Fibroblast of gingiva (primary cell): ENCODE measurements at regions not wholly inside any gene's neighbourhood (a gene's known extent, or its start where the extent isn't known, plus 50 kb on each side); places are given as distances from the start of the nearest gene placed in this dataset.
"Not testable (repeated sequence)": the region's sequence is repeated elsewhere in the genome, so short reads cannot be mapped to it uniquely, and the experiment has no call there.

Experiments used
- DNase-seq: peaks from one replicate; pipeline ENCODE4 v3.0.0-alpha.2; 2011; ENCODE audit warnings: low read depth

DNA sequence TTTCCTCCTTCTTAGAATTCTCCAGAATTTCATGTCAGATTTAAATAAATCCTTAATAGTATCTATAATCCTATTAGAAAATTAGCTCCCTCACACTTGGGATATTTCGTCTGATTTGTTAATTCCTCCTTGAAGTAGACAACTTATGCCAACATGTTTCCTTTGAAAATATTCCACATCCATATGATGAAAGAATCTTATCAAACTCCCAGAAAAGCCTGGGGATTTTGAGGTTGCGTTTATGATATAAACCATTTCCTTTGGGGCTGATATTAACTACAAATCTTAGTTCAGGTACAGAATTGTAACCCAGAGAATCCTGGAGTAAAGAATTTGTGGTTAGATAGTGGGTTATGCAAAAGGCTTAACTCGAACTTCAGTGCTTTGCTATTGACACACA is 2373.8 kb upstream of the ACO1 start:
- no peak for DNase-seq

DNA sequence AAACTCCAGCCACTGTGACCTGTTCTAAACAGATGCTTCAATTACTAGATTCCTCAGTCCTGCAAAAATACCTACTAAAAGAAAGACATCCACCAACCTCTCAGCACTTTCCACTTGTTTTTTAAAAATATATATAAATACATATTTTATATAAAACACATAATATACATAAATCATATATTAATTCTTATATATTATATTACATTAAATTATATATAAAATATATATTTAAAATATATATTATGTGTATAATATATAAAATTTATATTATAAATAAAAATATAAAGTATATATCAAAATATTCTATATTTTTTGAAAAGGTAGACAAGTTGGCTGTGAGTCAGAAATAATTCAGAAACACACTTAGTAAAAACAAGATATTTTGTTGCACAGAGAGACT is 2371.8 kb upstream of the ACO1 start:
- no peak for DNase-seq

DNA sequence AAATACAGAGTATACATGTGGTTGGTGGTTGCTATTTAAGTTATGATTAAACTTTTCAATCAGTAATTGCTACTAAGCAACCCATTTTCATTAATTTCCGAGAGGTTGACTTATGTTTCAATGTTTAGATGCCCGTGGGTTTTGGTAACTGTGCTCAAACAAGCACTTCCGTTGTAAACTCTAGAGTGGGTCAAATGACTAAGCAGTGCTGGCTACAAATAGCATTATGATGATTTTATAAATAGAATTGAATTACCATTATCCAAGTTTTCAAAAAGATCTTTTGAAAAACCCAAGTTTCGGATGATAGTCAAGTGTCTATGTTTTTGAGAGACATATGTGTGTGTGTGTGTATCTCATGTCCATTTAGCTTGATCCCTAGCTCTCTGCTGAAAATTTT is 2369.4 kb upstream of the ACO1 start:
- no peak for DNase-seq

DNA sequence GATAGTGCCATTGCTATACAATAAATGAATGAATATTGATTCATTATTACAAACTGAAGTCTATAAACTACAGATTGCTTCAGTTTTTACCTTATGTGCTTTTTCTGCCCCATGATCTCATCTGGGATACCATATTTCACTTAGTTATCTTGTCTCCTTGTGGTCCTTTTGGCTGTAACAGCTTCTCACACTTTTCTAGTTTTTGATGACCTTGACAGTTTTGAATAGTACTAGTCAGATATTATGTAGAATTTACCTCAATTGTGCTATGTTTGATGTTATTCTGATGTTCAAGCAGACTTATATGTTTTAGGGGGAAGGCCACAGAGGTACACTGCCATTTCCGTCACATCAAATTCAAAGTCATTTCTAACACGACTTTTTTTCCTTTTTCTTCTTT is 2364.3 kb upstream of the ACO1 start:
- no peak for DNase-seq

DNA sequence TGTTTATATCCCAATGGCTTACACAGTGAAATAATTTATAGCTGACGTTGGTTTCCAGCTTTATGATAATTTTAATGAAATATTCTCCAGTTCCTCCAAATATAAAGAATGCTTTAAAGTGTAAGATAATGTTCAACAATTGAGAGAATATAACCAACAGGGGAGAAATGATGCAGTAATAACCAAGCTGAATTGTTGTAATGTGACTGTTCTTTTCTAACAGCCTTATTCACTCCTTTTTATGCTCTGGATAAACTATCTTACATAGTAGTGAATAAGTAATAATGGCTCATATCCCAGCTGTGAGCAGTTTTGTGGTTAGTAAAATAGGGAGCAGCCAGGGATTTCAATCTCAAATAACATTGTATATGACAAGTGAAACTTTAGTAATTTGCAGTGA is 2348.7 kb upstream of the ACO1 start:
- no peak for DNase-seq

DNA sequence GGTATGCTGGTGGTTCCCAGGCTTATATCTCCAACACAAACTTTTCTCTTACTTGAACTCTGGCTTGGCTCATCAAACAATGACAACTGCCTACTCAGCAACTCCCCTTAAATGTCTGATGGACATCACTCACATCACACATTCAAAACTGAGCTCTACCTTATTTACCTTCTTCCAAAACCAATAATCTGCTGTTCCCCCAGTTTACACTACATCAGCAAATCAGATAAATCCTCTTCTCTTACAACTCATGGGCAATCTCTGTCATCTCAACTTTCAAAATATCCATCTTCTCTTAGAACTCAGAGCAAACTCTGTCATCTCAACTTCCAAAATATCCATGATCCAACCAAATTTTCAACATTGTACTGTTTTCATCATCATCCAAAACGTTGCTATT is 2347.9 kb upstream of the ACO1 start:
- DNase-seq: no peak

DNA sequence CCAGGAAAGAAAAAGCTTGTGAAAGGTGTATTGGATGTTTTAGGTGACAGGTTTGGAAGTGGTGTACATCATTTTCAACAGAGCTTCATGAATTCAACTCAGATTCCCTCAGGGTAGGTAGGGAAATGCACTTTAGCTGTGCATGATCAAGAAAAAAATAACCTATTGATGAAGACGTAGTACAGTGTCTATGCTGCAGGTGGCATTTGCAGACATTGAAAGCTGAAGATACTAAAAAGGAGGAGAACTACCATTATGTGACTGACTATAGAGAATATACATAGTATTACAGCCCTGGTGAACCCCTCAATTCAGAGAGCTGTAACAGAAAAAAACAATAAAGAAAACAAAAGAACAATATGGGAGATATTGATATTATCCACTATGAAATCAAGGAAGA is 2344.7 kb upstream of the ACO1 start:
- no peak for DNase-seq

DNA sequence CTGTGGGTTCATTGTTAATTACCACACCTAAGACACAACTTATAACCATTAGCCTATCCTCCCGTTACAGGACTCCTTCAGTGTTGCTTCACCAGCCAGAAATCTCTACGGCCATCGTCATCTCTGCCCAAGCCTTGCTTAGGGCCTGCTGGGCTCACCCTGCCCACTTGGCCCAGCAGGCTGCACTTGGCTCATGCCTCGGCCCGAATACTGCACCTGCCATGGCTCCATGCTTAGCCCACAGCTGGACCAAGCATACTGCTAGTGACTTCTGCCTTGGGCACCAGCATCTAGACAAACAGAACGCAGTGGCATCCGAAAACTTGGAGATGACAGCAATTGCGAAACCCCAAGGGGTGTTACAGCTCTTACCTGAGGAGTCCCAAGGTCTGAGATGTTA is 2336.0 kb upstream of the ACO1 start:
- DNase-seq: no peak

DNA sequence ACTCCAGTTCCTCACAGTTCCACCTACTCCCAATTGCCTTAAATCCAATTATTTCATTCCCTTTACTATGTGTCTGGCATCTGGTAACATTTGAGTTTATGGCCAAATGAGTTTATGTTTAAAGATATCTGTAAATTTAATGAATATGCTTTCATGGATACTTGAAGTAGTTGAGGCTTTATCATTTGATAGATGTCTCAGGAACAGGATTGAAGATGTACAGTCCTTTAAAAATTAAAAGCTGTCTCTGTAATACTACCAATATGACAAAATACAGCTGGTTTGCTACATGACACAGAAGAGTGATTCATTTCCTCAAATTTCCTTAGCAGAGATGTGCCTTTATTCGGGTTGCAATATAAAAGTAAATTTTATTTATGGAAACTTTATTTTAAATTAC is 2326.0 kb upstream of the ACO1 start:
- no peak for DNase-seq

DNA sequence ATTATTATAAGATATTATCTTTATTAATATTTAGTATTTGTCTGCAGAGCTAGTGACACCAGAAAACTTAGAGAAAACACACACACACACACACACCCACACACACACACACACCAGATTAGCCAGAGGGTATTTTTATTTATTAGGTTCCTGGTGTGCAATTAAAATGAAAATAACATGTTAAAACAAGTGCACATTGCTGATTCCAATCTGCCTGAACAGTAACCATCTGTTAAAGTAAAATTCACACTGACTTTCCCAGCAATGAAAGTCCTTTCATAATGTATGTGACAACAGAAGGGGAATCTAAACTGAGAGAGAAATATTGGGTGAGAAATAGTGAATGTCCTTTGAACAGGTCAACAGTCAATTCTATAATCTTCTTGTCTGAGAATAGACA is 2323.5 kb upstream of the ACO1 start:
- no peak for DNase-seq

DNA sequence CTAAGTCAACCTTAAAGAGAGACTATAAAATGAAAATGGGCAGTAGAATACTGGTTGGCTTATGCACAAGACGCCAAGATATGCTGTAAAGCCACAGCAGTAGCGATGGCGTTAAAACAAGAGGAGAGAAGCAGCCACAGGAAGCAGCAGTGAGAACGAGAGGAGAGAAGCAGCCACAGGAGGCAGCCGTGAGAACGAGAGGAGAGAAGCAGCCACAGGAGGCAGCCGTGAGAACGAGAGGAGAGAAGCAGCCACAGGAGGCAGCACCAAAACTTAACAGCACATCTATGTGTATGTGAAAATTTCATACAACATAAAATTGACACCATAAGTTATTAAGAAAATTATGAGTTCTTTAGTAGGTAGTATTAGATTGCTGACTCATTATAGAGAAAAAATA is 2318.6 kb upstream of the ACO1 start:
- DNase-seq: no peak

DNA sequence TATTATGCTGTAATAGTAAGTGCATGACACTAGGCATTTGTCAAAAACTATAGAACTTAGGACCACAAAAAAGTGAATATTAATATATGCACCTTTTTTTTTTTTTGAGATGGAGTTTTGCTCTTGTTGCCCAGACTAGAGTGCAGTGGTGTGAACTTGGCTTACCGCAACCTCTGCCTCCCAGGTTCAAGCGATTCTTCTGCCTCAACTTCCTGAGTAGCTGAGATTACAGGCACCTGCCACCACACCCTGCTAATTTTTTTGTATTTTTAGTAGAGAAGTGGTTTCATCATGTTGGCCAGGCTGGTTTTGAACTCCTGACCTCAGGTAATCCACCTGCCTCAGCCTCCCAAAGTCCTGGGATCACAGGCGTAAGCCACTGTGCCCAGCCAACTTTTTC is 2315.2 kb upstream of the ACO1 start:
- not testable (repeated sequence) for DNase-seq

DNA sequence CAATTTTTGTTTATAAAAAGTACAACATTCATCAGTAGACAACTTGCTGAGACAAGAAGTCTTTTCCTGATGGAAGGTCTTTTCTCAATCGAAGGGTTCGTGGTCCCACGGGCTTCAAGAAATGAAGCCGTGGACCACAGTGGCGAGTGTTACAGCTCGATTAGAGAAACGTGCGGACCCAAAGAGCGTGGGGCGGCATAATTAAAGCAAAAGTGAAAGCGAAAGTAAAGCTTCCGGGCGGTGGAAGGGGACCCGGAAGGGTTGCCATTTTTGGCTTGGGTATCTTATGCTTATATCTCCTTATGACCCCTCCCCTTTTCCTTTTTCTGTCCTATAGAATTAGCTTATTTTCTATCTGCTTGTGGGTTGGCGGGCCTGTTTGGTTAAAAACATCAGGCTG is 2309.4 kb upstream of the ACO1 start:
- DNase-seq: no peak

DNA sequence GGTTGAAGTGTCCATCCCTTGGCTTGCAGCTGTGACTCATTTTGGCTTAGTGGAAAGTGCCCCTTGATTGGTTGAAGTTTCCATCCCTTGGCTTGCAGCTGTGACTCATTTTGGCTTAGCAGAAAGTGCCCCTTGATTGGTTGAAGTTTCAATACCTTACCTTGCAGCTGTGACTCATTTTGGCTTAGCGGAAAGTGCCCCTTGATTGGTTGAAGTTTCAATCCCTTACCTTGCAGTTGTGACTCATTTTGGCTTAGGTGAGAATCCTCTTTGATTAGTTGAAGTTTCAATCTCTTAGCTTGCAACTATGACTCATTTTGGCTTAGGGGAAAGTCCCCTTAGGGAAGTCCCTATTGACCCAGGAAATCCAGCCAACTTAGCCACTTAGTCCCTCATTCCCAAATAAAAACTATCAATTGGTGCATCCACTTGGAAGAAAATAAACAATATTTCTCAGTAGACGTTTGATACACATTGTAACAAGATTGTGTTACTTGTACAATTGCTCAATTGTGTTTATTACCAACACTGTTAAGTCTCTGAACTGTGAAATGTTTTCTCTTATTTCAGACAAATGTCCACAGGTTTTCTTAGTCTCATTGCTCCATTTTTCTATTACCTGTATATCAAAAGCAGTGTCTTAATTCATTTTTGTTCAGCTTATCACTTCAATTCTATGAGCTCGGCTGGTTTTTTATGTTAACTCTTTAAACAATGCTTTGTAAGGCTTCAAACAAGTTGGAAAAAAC is 2308.8 kb upstream of the ACO1 start:
- DNase-seq: no peak

DNA sequence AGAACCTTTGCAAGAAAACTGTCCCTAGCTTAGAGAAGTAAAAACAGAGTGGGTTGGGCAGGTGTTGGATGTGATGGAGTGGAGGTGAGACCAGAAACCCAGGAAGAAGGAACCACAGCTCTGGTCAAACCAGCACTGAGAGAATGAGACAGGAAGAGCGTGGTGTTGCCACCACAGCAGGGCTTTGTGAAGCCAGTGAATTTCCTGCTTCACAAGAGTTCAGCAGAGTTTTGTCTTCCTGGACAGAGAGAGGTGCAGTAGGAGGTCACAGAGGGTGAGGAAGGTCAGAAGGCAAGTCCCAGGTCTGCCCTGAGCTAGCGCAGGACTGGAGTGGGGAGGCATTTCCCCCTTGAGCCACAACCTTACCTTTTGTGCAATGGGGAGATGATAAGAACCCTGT is 2306.2 kb upstream of the ACO1 start:
- DNase-seq: no peak

DNA sequence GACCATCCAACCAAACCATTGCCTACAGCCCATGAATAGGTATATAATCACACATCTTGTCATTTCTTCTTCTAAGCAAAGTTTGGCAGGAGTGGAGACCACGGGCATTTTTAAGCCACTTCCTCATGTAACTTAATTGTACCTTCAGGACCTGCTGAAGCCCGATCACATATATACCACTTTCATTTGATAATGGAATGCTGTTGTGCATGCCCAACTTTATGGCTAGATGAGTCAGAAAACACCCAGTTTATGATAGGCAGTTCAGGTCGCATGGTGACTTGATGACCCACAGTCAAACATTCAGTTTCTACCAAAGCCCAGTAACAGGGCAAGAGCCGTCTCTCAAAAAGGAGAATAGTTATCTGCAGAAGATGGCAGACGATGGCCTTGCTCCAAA is 2295.0 kb upstream of the ACO1 start:
- no peak for DNase-seq

DNA sequence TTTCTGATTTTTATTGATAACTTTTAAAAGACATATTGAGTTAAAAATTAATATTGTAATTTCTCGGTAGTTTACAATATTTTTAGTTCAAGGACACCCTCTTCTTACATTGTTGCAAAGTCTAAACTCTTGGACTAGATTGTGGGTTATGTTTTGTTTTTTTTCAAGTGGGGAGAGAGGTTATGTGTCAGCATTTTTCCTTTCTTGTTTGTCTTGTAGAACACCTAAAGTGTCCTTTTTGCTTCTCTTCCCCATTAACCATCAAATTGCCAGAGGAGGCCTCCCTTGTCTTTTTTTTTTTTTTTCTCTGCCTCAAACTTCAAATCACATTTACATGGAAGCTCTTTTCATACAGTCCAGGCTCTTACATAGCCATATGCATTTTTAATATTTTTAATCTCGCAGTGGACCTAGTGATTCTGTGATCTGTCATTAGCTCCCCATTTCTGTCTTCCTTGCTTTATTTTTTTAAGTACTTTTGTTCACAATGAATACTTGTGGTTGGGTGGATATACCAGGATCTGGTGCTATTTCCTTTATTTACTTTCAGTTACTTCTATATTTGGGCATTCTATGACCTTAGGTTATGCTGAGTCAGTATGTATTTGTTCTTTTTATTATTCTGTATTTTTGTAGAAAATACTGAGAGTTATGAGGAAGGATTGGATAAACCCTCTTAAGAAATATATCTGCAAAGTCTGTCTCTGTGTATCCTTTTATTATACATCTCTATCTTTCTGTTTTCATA is 2280.6 kb upstream of the ACO1 start:
- no peak for DNase-seq

DNA sequence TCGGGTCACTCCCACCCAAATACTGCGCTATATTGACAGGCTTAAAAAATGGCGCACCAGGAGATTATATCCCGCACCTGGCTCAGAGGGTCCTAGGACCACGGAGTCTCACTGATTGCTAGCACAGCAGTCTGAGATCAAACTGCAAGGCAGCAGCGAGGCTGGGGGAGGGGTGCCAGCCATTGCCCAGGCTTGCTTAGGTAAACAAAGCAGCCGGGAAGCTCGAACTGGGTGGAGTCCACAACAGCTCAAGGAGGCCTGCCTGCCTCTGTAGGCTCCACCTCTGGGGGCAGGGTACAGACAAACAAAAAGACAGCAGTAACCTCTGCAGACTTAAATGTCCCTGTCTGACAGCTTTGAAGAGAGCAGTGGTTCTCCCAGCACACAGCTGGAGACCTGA is 2277.3 kb upstream of the ACO1 start:
- DNase-seq: not testable (repeated sequence)

DNA sequence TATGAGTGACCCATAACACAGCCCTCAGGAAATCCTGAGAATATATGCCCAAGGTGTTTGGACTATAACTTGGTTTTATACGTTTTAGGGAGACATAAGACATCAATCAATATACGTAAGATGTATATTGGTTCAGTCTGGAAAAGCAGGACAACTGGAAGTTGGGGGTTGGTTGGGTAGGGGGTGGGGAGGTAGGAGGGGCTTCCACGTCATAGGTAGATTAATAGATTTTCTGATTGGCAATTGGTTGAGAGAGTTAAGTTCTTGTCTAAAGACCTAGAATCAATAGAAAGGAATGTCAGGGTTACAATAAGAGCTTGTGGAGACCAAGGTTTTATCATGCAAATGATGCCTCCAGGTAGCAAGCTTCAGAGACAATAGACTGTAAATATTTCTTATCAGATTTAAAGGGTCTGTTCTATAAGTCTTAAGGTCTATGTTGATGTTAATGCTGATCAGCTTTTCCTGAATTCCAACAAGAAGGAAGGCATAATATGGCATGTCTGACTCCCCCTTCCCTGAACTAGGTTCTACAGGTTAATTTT is 2267.7 kb upstream of the ACO1 start:
- no peak for DNase-seq

DNA sequence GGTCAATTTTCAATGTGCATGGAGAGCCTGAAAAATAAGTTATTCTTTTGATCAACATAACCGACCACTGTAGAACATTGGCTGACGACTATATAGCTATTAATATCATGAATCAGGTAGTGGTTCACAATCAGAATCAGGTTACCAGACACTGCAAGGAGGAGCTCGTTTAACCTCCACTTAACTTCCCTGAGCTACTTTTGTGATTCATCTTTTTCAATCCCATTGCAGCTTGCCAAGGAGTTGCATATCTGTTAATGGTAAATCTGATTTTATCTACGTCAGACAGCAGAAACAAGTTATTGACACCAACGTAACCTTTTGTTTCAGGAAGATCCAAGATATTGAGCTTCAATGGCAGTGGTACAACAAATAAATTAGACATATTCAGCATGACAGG is 2263.8 kb upstream of the ACO1 start:
- no peak for DNase-seq

DNA sequence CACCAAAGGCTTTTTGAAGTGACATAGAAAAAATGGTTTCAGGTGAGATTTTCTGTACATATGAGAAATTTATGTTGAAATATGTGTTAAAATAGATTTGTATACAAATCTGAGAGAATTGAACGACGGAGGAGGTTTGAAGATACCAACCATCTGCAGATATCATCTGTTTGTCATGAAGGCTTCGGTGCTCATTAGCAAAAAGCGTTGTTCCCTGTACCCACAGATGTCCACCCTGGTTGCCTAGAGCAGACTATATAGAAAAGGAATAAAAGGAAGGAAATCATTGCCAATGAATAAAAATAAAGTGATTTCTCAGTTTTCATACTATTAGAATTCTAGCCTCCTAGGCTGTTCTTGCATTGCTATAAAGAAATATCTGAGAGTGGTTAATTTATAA is 2262.8 kb upstream of the ACO1 start:
- no peak for DNase-seq

DNA sequence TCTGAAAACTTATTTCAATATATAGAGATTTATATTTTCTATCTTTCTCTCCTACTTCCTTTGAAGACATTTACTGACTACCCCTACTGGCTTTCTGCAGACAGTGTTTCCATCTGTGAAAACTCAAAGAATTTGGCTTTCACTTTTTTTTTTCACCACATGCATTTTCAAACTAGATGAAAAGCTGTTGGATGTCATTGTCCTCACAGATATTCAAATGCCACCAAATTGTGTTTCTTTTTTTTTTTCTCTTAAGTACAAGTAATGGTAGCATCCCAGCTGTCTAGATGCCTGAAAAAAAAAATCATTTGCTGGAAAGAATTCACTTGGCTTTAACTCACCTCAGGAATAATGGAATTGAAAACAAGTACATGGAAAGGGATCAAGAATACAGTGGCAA is 2258.6 kb upstream of the ACO1 start:
- DNase-seq: no peak

DNA sequence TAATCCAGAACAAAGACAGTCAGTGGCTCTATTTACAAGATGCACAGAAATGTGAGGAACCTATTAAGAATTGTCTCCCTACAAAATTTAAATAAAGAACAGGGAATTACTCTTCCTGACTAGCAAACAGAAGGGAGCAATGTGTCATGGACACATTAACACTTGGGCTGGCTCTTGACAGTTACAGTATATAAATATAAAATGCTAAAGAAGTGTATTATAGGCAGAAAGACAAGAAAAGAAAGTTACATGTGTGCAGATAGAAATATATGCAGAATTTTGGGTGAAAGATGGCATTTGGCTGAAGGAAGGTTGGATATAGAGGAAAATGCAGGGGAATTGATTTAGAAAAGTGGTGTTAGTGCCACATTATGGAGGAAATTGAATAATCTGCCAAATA is 2257.1 kb upstream of the ACO1 start:
- no peak for DNase-seq

DNA sequence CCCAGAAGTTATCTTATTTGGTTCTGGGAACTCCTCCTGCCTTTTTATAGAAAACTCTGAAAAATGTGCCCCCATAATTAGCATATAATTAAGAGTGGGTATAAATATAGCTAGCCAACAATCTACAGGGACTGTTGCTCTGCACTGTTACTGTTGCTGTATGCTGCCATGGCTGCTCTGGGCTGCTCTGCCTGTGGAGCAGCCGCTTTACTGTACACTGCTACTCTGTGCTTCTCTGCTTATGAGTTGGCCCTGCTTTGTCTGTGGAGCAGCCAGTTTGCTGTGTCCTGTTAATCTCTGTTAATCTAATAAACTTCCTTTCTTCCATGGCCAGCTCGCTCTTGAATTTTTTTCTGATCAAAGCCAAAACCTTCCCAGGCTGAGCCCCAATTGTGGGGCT is 2244.0 kb upstream of the ACO1 start:
- no peak for DNase-seq
